ENCODE measurements at regions not wholly inside any gene's neighbourhood (a gene's known extent, or its start where the extent isn't known, plus 50 kb on each side); places are given as distances from the start of the nearest gene placed in this dataset.

- no peak for TF ChIP-seq CTCF (IDR thresholded peaks at IDR 0.05 in 8 of 11, conservative IDR thresholded peaks at IDR 0.05 in 3 of 11)
- TF ChIP-seq POLR2A (IDR thresholded peaks at IDR 0.05): no peak
- TF ChIP-seq POLR2AphosphoS5 (IDR thresholded peaks at IDR 0.05): no peak
Observed at GRCh38 chr1:30551603-30552002, 171.8 kb downstream of the MATN1 start.

Measured in spleen (tissue), 7 donors.